H9 (cell line): ENCODE measurements at regions not wholly inside any gene's neighbourhood (a gene's known extent, or its start where the extent isn't known, plus 50 kb on each side); places are given as distances from the start of the nearest gene placed in this dataset.

Experiments
- DNase-seq: peaks from one replicate; pipeline ENCODE4 v3.0.0-alpha.2; 2017
- H2AFZ ChIP-seq: one replicate; pipeline ENCODE4 v1.6.1; 2013; ENCODE audit warnings: mild to moderate bottlenecking, low read length, control low read depth, moderate library complexity
- H2AK5ac ChIP-seq: 2 replicates; pipeline ENCODE4 v1.6.1; 2013; ENCODE audit warnings: low read length, control low read depth, mixed read lengths; ENCODE audit not compliant: insufficient read length
- H2BK120ac ChIP-seq: one replicate; pipeline ENCODE4 v1.6.1; 2013; ENCODE audit warnings: low read depth, mild to moderate bottlenecking, low read length, control low read depth, inconsistent platforms; ENCODE audit not compliant: poor library complexity, severe bottlenecking
- H2BK12ac ChIP-seq: 2 replicates; pipeline ENCODE4 v1.6.1; 2013; ENCODE audit warnings: low read length, control low read depth, mixed read lengths, low read depth; ENCODE audit not compliant: insufficient read length
- H2BK15ac ChIP-seq: 2 replicates; pipeline ENCODE4 v1.6.1; 2013; ENCODE audit warnings: low read depth, low read length, control low read depth
- H2BK20ac ChIP-seq: one replicate; pipeline ENCODE4 v1.6.1; 2013; ENCODE audit warnings: low read depth, mild to moderate bottlenecking, low read length, control low read depth, inconsistent platforms; ENCODE audit not compliant: poor library complexity, severe bottlenecking
- H2BK5ac ChIP-seq: 2 replicates; pipeline ENCODE4 v1.6.1; 2013; ENCODE audit warnings: low read length, control low read depth, mixed read lengths; ENCODE audit not compliant: insufficient read length
- H3K14ac ChIP-seq: 2 replicates; pipeline ENCODE4 v1.6.1; 2013; ENCODE audit warnings: low read length, control low read depth; ENCODE audit not compliant: insufficient read depth
- H3K18ac ChIP-seq: 2 replicates; pipeline ENCODE4 v1.6.1; 2013; ENCODE audit warnings: low read depth, mild to moderate bottlenecking, mixed read lengths, low read length, control low read depth; ENCODE audit not compliant: insufficient read length
- H3K23ac ChIP-seq: 2 replicates; pipeline ENCODE4 v1.6.1; 2013; ENCODE audit warnings: low read length, control low read depth, mixed read lengths, low read depth; ENCODE audit not compliant: insufficient read length
- H3K23me2 ChIP-seq: 2 replicates; pipeline ENCODE4 v1.6.1; 2013; ENCODE audit warnings: low read depth, mild to moderate bottlenecking, mixed read lengths, low read length, control low read depth; ENCODE audit not compliant: insufficient read length, poor library complexity, severe bottlenecking
- H3K27ac ChIP-seq: 2 replicates; pipeline ENCODE4 v1.5.1; 2013; ENCODE audit warnings: low read length, control low read depth, mixed read lengths, low read depth; ENCODE audit not compliant: insufficient read length
- H3K27me3 ChIP-seq: 2 replicates; pipeline ENCODE4 v1.6.1; 2013; ENCODE audit warnings: low read length, control low read depth, inconsistent platforms; ENCODE audit not compliant: insufficient read depth
- H3K4ac ChIP-seq: 2 replicates; pipeline ENCODE4 v1.6.1; 2013; ENCODE audit warnings: low read depth, mild to moderate bottlenecking, control low read depth, inconsistent platforms, low read length, moderate library complexity
- H3K4me1 ChIP-seq: 2 replicates; pipeline ENCODE4 v1.6.1; 2013; ENCODE audit warnings: low read length, control low read depth, inconsistent platforms; ENCODE audit not compliant: insufficient read depth
- H3K4me2 ChIP-seq: 2 replicates; pipeline ENCODE4 v1.6.1; 2013; ENCODE audit warnings: low read length, control low read depth, mixed read lengths; ENCODE audit not compliant: insufficient read length, insufficient read depth
- H3K56ac ChIP-seq: 2 replicates; pipeline ENCODE4 v1.6.1; 2013; ENCODE audit warnings: low read depth, mild to moderate bottlenecking, mixed read lengths, low read length, control low read depth; ENCODE audit not compliant: insufficient read length
- H3K79me1 ChIP-seq: 2 replicates; pipeline ENCODE4 v1.6.1; 2013; ENCODE audit warnings: low read depth, mild to moderate bottlenecking, moderate library complexity, low read length, control low read depth, inconsistent platforms; ENCODE audit not compliant: insufficient read depth, poor library complexity, severe bottlenecking
- H3K79me2 ChIP-seq: 2 replicates; pipeline ENCODE4 v1.6.1; 2013; ENCODE audit warnings: low read length, control low read depth, inconsistent platforms; ENCODE audit not compliant: insufficient read depth
- H3K9ac ChIP-seq: 2 replicates; pipeline ENCODE4 v1.6.1; 2013; ENCODE audit warnings: low read length, control low read depth, mixed read lengths; ENCODE audit not compliant: insufficient read length; ENCODE audit errors: extremely low read depth
- H3K9me3 ChIP-seq: one replicate; pipeline ENCODE4 v1.6.1; 2013; ENCODE audit warnings: low read depth, low read length, inconsistent platforms; ENCODE audit not compliant: control insufficient read depth
- H3T11ph ChIP-seq: one replicate; pipeline ENCODE4 v1.6.1; 2013; ENCODE audit warnings: mild to moderate bottlenecking, low read length, control low read depth, inconsistent platforms
- H4K20me1 ChIP-seq: one replicate; pipeline ENCODE4 v1.6.1; 2013; ENCODE audit not compliant: control insufficient read depth, insufficient read length, insufficient read depth
- H4K5ac ChIP-seq: 2 replicates; pipeline ENCODE4 v1.6.1; 2013; ENCODE audit warnings: low read depth, mild to moderate bottlenecking, mixed read lengths, low read length, control low read depth; ENCODE audit not compliant: insufficient read length
- H4K8ac ChIP-seq: replicated peaks from 2 replicates; pipeline ENCODE4 v1.6.1; 2013; ENCODE audit warnings: low read length, control low read depth, mixed read lengths, low read depth; ENCODE audit not compliant: insufficient read length
- H4K91ac ChIP-seq: 2 replicates; pipeline ENCODE4 v1.6.1; 2013; ENCODE audit warnings: low read depth, mild to moderate bottlenecking, moderate library complexity, mixed read lengths, low read length, control low read depth; ENCODE audit not compliant: insufficient read length
- H3K27ac Mint-ChIP-seq, 3 experiments: 2 replicates in 2 of 3; 3 replicates in 1 of 3; pipeline ENCODE4 v1.8.0; 2020 to 2021; ENCODE audit warnings: mixed read lengths in 3 of 3, mild to moderate bottlenecking in 1 of 3, moderate library complexity in 1 of 3
- H3K27me3 Mint-ChIP-seq: 2 replicates; pipeline ENCODE4 v1.8.0; 2021; ENCODE audit warnings: low read depth, mild to moderate bottlenecking, moderate library complexity, mixed read lengths
- H3K36me3 Mint-ChIP-seq, 3 experiments: 2 replicates in 2 of 3; 3 replicates in 1 of 3; pipeline ENCODE4 v1.8.0; 2020 to 2021; ENCODE audit warnings: low read depth in 3 of 3, mixed read lengths in 3 of 3; ENCODE audit not compliant: insufficient read depth in 1 of 3
- H3K4me1 Mint-ChIP-seq, 2 experiments: 2 replicates each; pipeline ENCODE4 v1.8.0; 2020; ENCODE audit warnings: mixed read lengths in 2 of 2
- H3K4me3 Mint-ChIP-seq, 2 experiments: 2 replicates in 1 of 2; 3 replicates in 1 of 2; pipeline ENCODE4 v1.8.0; 2020 to 2021; ENCODE audit warnings: mild to moderate bottlenecking in 2 of 2, mixed read lengths in 2 of 2, moderate library complexity in 1 of 2
- H3K9me3 Mint-ChIP-seq, 2 experiments: 2 replicates in 1 of 2; 3 replicates in 1 of 2; pipeline ENCODE4 v1.8.0; 2020; ENCODE audit warnings: mild to moderate bottlenecking in 2 of 2, mixed read lengths in 2 of 2, moderate library complexity in 1 of 2
- WGBS: extraction: QIAGEN DNeasy Blood & Tissue Kit; methylation state at CpG from one replicate; pipeline ENCODE4 v1.1.7; 2013; ENCODE audit warnings: missing lambda C conversion rate, low lambda C conversion rate, mixed read lengths; ENCODE audit not compliant: insufficient read length; ENCODE audit errors: extremely low coverage; 5-methylcytosine and 5-hydroxymethylcytosine counted together
- TF ChIP-seq, protein P1 (sequence below): fragments of 200-600 bp; sonication (generic); conservative IDR thresholded peaks from 3 replicates; pipeline ENCODE4 v1.8.0; 2021; ENCODE audit warnings: antibody characterized with exemption, mild to moderate bottlenecking

DNA sequence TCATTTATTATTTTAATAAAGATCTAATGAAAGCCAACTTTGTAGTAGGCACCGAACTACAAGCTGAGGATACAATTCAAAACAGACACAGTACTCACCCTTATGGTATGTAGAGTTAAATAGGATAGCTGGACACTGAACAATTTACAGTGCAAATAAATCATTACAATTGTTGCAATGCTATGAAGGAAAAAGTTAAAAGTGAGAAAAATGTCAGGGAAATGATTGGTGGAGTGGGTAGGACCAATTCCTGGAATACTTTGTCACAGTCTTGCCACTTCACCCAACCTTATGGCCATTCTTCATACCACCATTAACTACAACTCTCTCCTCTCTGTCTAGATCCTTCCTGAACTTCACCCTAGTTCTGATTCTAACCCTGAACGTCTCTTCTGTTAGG is 70.1 kb upstream of the CCSER1 start:
- Histone ChIP-seq H4K5ac (no peak overlapping the region), H2BK15ac (no peak overlapping the region), H3K9ac (no peak overlapping the region), H4K20me1 (no peaks in the 10 kb centered on the region), H2BK20ac (no peak overlapping the region), H3K56ac (no peak overlapping the region), H2BK12ac (no peak overlapping the region), H2BK5ac (no peak overlapping the region), H2AFZ (no peak overlapping the region), H3K23me2 (no peaks in the 10 kb centered on the region), H3K79me2 (no peaks in the 10 kb centered on the region), H3K4ac (no peak overlapping the region), H3K4me1 (peaks cover 3% of the 10 kb centered on the region; the same call in 1 of the 2 replicates), H4K8ac (no peak overlapping the region), H3K23ac (no peak overlapping the region), H4K91ac (no peak overlapping the region), H3K79me1 (no peaks in the 10 kb centered on the region), H3K27ac (no peak overlapping the region), H2BK120ac (no peak overlapping the region), H3K4me2 (no peak overlapping the region), H2AK5ac (no peak overlapping the region), H3K9me3 (no peaks in the 10 kb centered on the region), H3K27me3 (no peaks in the 10 kb centered on the region), H3T11ph (no peak overlapping the region), H3K18ac (no peak overlapping the region), H3K14ac (no peak overlapping the region)
- Mint-ChIP-seq H3K9me3 (no peaks in the 10 kb centered on the region), H3K27ac (no peak overlapping the region), H3K36me3 (no peaks in the 10 kb centered on the region), H3K4me3 (no peak overlapping the region), H3K4me1 (peaks cover 13 to 19% of the 10 kb centered on the region in 2 experiments), H3K27me3 (no peaks in the 10 kb centered on the region)
- DNase-seq = no peak
- TF ChIP-seq, protein P1, sequence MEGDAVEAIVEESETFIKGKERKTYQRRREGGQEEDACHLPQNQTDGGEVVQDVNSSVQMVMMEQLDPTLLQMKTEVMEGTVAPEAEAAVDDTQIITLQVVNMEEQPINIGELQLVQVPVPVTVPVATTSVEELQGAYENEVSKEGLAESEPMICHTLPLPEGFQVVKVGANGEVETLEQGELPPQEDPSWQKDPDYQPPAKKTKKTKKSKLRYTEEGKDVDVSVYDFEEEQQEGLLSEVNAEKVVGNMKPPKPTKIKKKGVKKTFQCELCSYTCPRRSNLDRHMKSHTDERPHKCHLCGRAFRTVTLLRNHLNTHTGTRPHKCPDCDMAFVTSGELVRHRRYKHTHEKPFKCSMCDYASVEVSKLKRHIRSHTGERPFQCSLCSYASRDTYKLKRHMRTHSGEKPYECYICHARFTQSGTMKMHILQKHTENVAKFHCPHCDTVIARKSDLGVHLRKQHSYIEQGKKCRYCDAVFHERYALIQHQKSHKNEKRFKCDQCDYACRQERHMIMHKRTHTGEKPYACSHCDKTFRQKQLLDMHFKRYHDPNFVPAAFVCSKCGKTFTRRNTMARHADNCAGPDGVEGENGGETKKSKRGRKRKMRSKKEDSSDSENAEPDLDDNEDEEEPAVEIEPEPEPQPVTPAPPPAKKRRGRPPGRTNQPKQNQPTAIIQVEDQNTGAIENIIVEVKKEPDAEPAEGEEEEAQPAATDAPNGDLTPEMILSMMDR = no peak
- no CpG with 5 or more reads among the region's 2 CpGs for WGBS
